Vagina (tissue), 2 donors: ENCODE measurements at regions not wholly inside any gene's neighbourhood (a gene's known extent, or its start where the extent isn't known, plus 50 kb on each side); places are given as distances from the start of the nearest gene placed in this dataset.

Experiments used
- CTCF ChIP-seq, 3 experiments: fragments of 450-650 bp in 2 of 3; fragments of 200-600 bp in 1 of 3; sonication (generic) in 1 of 3; IDR thresholded peaks; one replicate each; pipeline ENCODE4 v1.5.1; 2017 to 2019; ENCODE audit warnings: antibody characterized with exemption in 3 of 3, mild to moderate bottlenecking in 2 of 3, moderate library complexity in 2 of 3
- POLR2A ChIP-seq, 2 donors: fragments of 450-650 bp; IDR thresholded peaks; one replicate each; pipeline ENCODE4 v1.6.1; 2017; ENCODE audit warnings: antibody characterized with exemption in 2 of 2, mild to moderate bottlenecking in 2 of 2, moderate library complexity in 2 of 2
- POLR2AphosphoS5 ChIP-seq, 2 donors: sonication (generic); formaldehyde crosslinking; IDR thresholded peaks; one replicate each; pipeline ENCODE4 v1.9.0; 2017; ENCODE audit warnings: antibody characterized with exemption in 2 of 2, mild to moderate bottlenecking in 2 of 2, low read depth in 1 of 2; ENCODE audit not compliant: insufficient read depth in 1 of 2

GRCh38 chr9:93821307-93821703 lies 133.8 kb downstream of the BARX1 start:
- TF ChIP-seq POLR2A (IDR thresholded peaks at IDR 0.05) = no peak
- TF ChIP-seq CTCF (IDR thresholded peaks at IDR 0.05) = no peak
- TF ChIP-seq POLR2AphosphoS5 (IDR thresholded peaks at IDR 0.05; ENCODE audit: insufficient read depth in 1 of 2, low read depth in 1 of 2) = no peak
